GM18951 (cell line): ENCODE measurements at regions not wholly inside any gene's neighbourhood (a gene's known extent, or its start where the extent isn't known, plus 50 kb on each side); places are given as distances from the start of the nearest gene placed in this dataset.
"Not testable (repeated sequence)": the region's sequence is repeated elsewhere in the genome, so short reads cannot be mapped to it uniquely, and the experiment has no call there.

Experiments used
- POLR2A ChIP-seq: IDR thresholded peaks from 4 replicates; pipeline ENCODE4 v1.6.1; 2011; ENCODE audit warnings: mild to moderate bottlenecking; ENCODE audit not compliant: insufficient read length, insufficient read depth; ENCODE audit errors: extremely low read depth
- in situ Hi-C: fragments of 300-500 bp; cut with MboI; formaldehyde crosslinking; loops from one replicate; pipeline ENCODE4 v1.12.0; 2022; ENCODE audit warnings: low sequenced_read_pairs, mixed read lengths, inconsistent platforms; ENCODE audit not compliant: unreplicated experiment

GRCh38 chr3:75140904-75141615 is 523.1 kb upstream of the FRG2C start:
- in situ Hi-C loops = no loop called here
- TF ChIP-seq POLR2A = no peak

GRCh38 chr3:75144406-75144805 is 519.7 kb upstream of the FRG2C start:
- no peak for TF ChIP-seq POLR2A

GRCh38 chr3:75171630-75172230 is 492.4 kb upstream of the FRG2C start:
- TF ChIP-seq POLR2A = no peak
- in situ Hi-C loops = no loop called here

More at GRCh38 chr3:75144406-75144805, 519.7 kb upstream of the FRG2C start:
- in situ Hi-C loops = no loop called here

GRCh38 chr3:75176937-75177336 is 487.2 kb upstream of the FRG2C start:
- no peak for TF ChIP-seq POLR2A
- in situ Hi-C loops = no loop called here

- no peak for TF ChIP-seq POLR2A
These were observed 483.7 kb upstream of the FRG2C start for GRCh38 chr3:75180235-75180944.

GRCh38 chr3:75180945-75181298 is 483.2 kb upstream of the FRG2C start:
- in situ Hi-C loops = no loop called here
- no peak for TF ChIP-seq POLR2A

More at GRCh38 chr3:75180235-75180944, 483.7 kb upstream of the FRG2C start:
- in situ Hi-C loops = no loop called here

GRCh38 chr3:75188962-75189361 is 475.2 kb upstream of the FRG2C start:
- no peak for TF ChIP-seq POLR2A
- in situ Hi-C loops = no loop called here

- TF ChIP-seq POLR2A = no peak
- in situ Hi-C loops = no loop called here
These were observed 471.9 kb upstream of the FRG2C start for GRCh38 chr3:75192146-75192616.

- in situ Hi-C loops = no loop called here
- TF ChIP-seq POLR2A = no peak
These were observed 470.3 kb upstream of the FRG2C start for GRCh38 chr3:75193797-75194196.

GRCh38 chr3:75214332-75214731 is 449.8 kb upstream of the FRG2C start:
- in situ Hi-C loops = not testable (repeated sequence)

- in situ Hi-C loops = no loop called here
- no peak for TF ChIP-seq POLR2A
These were observed 445.6 kb upstream of the FRG2C start for GRCh38 chr3:75218577-75218976.

GRCh38 chr3:75220932-75221331 is 443.2 kb upstream of the FRG2C start:
- in situ Hi-C loops = no loop called here
- no peak for TF ChIP-seq POLR2A

- no peak for TF ChIP-seq POLR2A
These were observed 439.7 kb upstream of the FRG2C start for GRCh38 chr3:75224412-75224811.

GRCh38 chr3:75232216-75232615 is 431.9 kb upstream of the FRG2C start:
- in situ Hi-C loops = no loop called here
- TF ChIP-seq POLR2A = no peak

More at GRCh38 chr3:75224412-75224811, 439.7 kb upstream of the FRG2C start:
- in situ Hi-C loops = no loop called here
